DMS 273 (cell line): ENCODE measurements at regions not wholly inside any gene's neighbourhood (a gene's known extent, or its start where the extent isn't known, plus 50 kb on each side); places are given as distances from the start of the nearest gene placed in this dataset.
A peak's percentile ranks its signal among the peaks of the same experiment; 100 is the strongest.
"Not testable (repeated sequence)": the region's sequence is repeated elsewhere in the genome, so short reads cannot be mapped to it uniquely, and the experiment has no call there.

Source experiments
- DNase-seq: peaks from one replicate; lab custom pipeline; 2025; ENCODE audit not compliant: unreplicated experiment; lab: John Stamatoyannopoulos, UW

- DNase-seq = no peak
Measured at GRCh38 chr7:155377071-155377837, 79.6 kb downstream of the INSIG1 start.

- DNase-seq = peak; percentile 35
Measured at GRCh38 chr7:155377838-155378579, 79.9 kb upstream of the EN2 start.

DNA sequence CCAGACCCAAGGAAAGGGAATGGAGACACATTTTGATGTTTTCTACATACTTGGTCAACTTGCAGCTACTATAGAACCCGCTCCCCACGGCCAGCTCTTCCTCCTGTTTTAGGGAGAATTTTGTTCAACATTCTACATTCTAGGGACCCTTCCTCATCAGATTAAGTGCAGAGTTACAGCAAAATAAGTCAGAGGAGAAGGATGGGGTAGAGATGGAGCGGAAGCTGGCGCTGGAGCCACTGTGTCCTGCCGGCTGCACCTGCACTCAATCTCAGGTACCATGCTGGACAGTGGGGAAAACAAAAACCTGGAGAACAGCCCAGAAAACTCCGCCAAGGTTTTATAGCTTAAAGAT is 79.4 kb upstream of the EN2 start:
- no peak for DNase-seq

- DNase-seq = no peak
Measured at GRCh38 chr7:155378959-155379871, 78.7 kb upstream of the EN2 start.

GRCh38 chr7:155380221-155380861 is 77.6 kb upstream of the EN2 start:
- peak; percentile 94 for DNase-seq

- DNase-seq = no peak
Measured at GRCh38 chr7:155380976-155381851, 76.7 kb upstream of the EN2 start.

DNA sequence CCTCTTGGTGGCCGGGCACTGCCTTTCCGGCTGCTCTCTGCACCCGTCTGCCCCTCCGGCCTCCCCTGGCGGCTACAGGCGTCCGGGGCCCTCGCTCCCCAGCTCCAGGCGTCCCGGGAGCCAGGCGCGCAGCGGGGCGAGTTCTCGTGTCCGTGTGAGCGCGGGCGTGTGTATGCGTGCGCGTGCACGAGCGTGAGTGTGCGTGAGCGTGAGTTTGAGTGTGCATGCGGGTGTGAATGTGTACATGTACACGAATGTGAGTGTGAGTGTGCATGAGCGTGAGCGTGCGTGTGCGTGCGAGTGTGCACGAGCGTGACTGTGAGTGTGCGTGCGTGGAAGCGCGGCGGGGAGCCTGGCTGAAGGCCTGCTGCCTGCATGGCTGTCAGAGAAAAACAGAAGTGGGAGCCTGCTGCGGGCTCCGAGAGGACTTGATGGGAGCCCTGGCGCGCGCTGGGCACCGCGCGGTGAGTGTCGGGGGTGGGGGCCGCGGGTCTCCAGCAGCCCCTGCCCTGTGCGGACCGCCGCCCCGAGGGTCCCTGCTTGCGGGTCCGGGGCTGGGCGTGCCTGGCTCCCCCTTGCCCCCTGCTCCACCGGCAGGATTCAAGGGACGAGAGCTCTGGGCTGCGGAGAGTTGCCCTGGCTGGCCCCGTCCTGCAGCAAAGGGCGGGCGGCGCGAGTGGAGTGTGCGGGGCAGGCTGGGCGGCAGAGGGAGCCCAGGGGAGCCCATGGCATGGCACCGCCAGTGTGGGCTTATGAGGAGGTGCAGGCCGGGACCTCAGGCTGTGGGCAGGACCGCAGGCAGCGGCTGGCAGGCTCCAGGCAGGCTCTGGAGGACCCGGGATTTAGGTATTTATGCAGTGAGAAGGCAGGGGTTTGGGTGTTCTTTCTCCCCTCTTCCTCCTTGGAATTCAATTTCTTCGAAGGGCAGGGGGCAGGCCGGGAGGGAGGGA is 75.8 kb upstream of the EN2 start:
- no peak for DNase-seq

- DNase-seq = no peak
Measured at GRCh38 chr7:155382802-155383171, 75.1 kb upstream of the EN2 start.

- DNase-seq = peak; percentile 32
Measured at GRCh38 chr7:155383756-155384491, 74.0 kb upstream of the EN2 start.

DNA sequence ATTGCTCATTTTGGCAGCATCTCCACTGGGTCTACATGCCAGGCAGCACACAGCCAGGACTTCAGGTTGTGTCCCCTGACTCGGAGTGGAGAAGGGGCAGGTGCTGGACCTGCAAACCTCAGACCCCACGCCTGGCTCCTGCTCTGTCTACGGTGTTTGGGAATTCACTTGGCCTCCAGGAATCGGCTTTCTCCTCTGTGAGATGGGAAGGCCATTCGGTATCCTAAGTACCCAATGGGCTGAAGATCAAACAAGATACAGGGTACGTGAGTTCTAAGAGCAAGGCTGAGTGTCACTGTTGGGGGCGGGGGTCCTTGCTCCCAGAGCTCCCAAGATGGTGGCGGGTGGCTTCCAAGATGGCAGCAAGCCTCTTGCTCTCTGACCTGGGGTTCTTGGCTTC is 73.2 kb upstream of the EN2 start:
- no peak for DNase-seq

GRCh38 chr7:155385182-155385581 is 72.7 kb upstream of the EN2 start:
- DNase-seq = not testable (repeated sequence)

GRCh38 chr7:155386608-155387007 is 71.3 kb upstream of the EN2 start:
- DNase-seq = no peak

- no peak for DNase-seq
Measured at GRCh38 chr7:155387066-155387620, 70.8 kb upstream of the EN2 start.

DNA sequence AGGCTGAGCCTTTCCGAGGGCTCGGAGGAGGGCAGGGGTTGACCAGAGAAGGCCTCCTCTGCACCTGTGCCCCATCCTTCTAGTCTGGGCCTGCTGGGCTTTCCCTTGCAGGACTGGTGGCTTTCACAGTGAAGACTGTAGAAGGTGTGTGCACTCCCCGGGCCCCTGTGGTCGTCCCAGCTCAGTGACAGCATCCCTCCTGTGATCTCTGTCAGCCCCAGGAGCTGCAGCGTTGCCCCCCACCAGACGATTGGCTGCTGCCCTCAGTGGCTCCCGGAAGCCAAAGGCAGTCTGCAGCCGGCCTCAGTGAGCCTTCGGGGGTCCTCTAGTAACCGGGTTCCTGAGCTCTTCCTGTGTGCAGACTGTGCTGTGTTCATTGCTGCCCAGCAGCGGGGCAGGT is 69.4 kb upstream of the EN2 start:
- DNase-seq = no peak

DNA sequence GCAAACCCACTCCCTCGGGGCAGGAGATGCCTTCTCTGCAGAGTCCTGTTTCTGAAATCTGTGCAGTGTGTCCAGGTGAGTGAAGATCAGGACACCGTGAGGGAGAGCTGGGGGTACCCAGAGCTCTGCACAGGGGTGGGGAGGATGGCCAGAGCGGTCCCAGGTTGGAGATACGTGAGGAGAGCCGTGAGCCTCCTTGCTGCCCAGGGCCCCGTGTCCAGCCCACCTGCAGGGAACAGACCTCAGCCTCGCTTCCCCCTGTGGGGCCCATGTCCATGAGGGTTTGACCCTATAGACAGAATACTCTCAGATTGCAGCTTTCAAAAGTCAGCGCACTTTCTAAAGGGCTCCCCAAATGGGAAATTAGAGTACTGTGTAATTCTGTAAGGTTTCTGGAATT is 66.5 kb upstream of the EN2 start:
- no peak for DNase-seq

- DNase-seq = no peak
Measured at GRCh38 chr7:155392726-155393570, 65.0 kb upstream of the EN2 start.

DNA sequence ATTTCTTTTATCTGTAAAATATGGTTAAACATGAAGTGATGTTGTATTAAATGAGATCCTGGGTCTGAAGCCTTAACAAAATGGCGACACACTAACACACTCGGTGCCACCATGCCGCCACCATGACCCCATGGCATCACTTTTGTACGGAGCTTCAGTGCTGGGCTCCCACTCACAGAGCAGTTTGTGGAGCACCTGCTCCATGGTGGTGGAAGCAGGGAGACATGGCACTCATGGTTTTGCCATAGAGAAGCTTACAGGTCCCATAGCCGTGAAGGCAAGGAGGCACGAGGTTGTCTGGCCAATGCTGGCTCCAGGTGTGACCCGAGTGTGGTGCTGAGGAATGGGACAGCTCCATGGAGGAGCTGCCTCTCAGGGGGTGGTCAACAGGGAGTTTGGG is 63.5 kb upstream of the EN2 start:
- DNase-seq = no peak
